Panc1 (cell line): ENCODE measurements at regions not wholly inside any gene's neighbourhood (a gene's known extent, or its start where the extent isn't known, plus 50 kb on each side); places are given as distances from the start of the nearest gene placed in this dataset.

ENCODE experiments used
- ATAC-seq: fragments of 200-7000 bp; cut with Tn5 transposase; 2 replicates; pipeline ENCODE4 v1.9.1; 2020; ENCODE audit warnings: mild to moderate bottlenecking, moderate library complexity
- BruUV-seq: library from RNA; stranded (reverse); fragments of 400-500 nt; replicated peaks from 2 replicates; lab custom pipeline; 2021; lab: Mats Ljungman, UMichigan
- CTCF ChIA-PET: fragments of 300-600 bp; sonication (Branson Sonifier 250); formaldehyde crosslinking; loops from one replicate; lab custom pipeline; 2022; ENCODE audit warnings: antibody characterized with exemption; lab: Charles Lee
- POLR2A ChIA-PET: fragments of 300-600 bp; sonication (Branson Sonifier 250); formaldehyde crosslinking; loops from one replicate; lab custom pipeline; 2022; ENCODE audit warnings: antibody characterized with exemption; lab: Charles Lee
- DNase-seq: peaks from one replicate; pipeline ENCODE4 v3.0.0-alpha.2; 2010; ENCODE audit warnings: low read depth, low spot score
- H3K27ac ChIP-seq: 2 replicates; pipeline ENCODE4 v1.5.1; 2011; ENCODE audit warnings: mild to moderate bottlenecking, low read length, inconsistent platforms
- H3K27me3 ChIP-seq: fragments of 200-500 bp; sonication (Bioruptor generic); 2 replicates; pipeline ENCODE4 v1.6.0; 2014; ENCODE audit warnings: low read length, inconsistent platforms; ENCODE audit not compliant: control insufficient read depth, insufficient read depth
- H3K36me3 ChIP-seq: fragments of 200-500 bp; sonication (Bioruptor generic); 2 replicates; pipeline ENCODE4 v1.5.1; 2014; ENCODE audit warnings: inconsistent platforms, mild to moderate bottlenecking, low read length, moderate library complexity; ENCODE audit not compliant: control insufficient read depth, insufficient read depth
- H3K4me1 ChIP-seq: 2 replicates; pipeline ENCODE4 v1.5.1; 2011; ENCODE audit warnings: inconsistent platforms, mild to moderate bottlenecking, low read length, moderate library complexity; ENCODE audit not compliant: control insufficient read depth, insufficient read depth
- H3K4me3 ChIP-seq, 2 experiments: 2 replicates each; pipeline ENCODE4 v1.5.1; 2011 to 2012; ENCODE audit warnings: low read depth in 2 of 2, low read length in 2 of 2, mild to moderate bottlenecking in 2 of 2, inconsistent platforms in 1 of 2, moderate library complexity in 1 of 2
- H3K9me3 ChIP-seq: fragments of 200-500 bp; sonication (Bioruptor generic); 2 replicates; pipeline ENCODE4 v1.5.1; 2014; ENCODE audit warnings: low read depth, mild to moderate bottlenecking, inconsistent platforms, low read length, moderate library complexity; ENCODE audit not compliant: control insufficient read depth, insufficient read depth
- CTCF ChIP-seq: fragments of 450-650 bp; IDR thresholded peaks from 2 replicates; pipeline ENCODE4 v1.5.1; 2017; ENCODE audit warnings: mild to moderate bottlenecking
- POLR2AphosphoS5 ChIP-seq: IDR thresholded peaks from 2 replicates; pipeline ENCODE4 v1.6.1; 2012; ENCODE audit warnings: mild to moderate bottlenecking, low read depth, low read length, moderate library complexity
- REST ChIP-seq, 2 experiments: IDR thresholded peaks; 2 replicates each; pipeline ENCODE4 v1.6.1; 2011 to 2012; ENCODE audit warnings: low read depth in 2 of 2, control low read depth in 1 of 2, low read length in 1 of 2, mild to moderate bottlenecking in 1 of 2, moderate library complexity in 1 of 2; ENCODE audit not compliant: insufficient read depth in 1 of 2
- SIN3A ChIP-seq: IDR thresholded peaks from 2 replicates; pipeline ENCODE4 v1.6.1; 2012; ENCODE audit warnings: low read depth, mild to moderate bottlenecking, low read length, moderate library complexity, borderline replicate concordance; ENCODE audit not compliant: insufficient read depth
- TCF7L2 ChIP-seq: IDR thresholded peaks from 2 replicates; pipeline ENCODE4 v1.6.1; 2011; ENCODE audit warnings: mild to moderate bottlenecking, low read depth, low read length, inconsistent platforms
- in situ Hi-C: cut with HindIII; loops from 2 replicates; pipeline ENCODE4 v1.10.0; 2016; ENCODE audit warnings: low sequenced_read_pairs, low pct_unique_long_range_greater_than_20kb
- intact Hi-C: fragments of 100-400 bp; cut with micrococcal nuclease; formaldehyde crosslinking; loops from one replicate; pipeline ENCODE4 v1.10.0; 2022; ENCODE audit not compliant: unreplicated experiment

- ChIA-PET CTCF (no interaction called here), POLR2A (no interaction called here)
- Histone ChIP-seq H3K36me3 (no peaks in the 10 kb centered on the region), H3K4me3 (no peak overlapping the region), H3K4me1 (no peaks in the 10 kb centered on the region), H3K9me3 (no peaks in the 10 kb centered on the region), H3K27me3 (peaks cover 3% of the 10 kb centered on the region), H3K27ac (no peak overlapping the region)
- TF ChIP-seq TCF7L2, result no peak
- TF ChIP-seq CTCF, result no peak
- no peak for TF ChIP-seq REST (IDR thresholded peaks at IDR 0.05; ENCODE audit: insufficient read depth in 1 of 2, low read depth in 2 of 2, low read length in 1 of 2)
- no peak for TF ChIP-seq SIN3A
- TF ChIP-seq POLR2AphosphoS5, result no peak
- in situ Hi-C loops (no loop called here), intact Hi-C loops (no loop called here)
- no TSS peak for BruUV-seq
- DNase-seq (no peak), ATAC-seq (no peak)
These were observed 160.4 kb upstream of the SPACA1 start for GRCh38 chr6:87887266-87887665.

DNA sequence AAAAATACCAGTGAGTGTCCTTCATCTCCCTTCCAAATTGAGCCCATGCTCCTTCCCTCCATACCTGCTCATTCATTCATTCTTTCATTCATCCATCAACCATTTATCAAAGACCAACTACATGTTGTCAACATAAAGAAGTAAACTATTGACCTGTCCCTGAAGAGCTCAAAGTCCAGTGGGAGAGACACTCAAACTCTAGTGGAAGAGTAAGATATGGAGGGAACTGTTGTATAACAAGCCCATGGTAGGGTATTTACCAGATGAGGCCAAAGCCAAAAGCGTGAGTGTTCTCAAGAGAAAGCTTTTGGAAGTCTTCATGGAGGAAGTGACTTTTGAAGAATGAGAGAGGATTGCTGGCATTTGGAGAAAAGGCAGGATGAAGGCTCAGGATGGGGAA, 163.4 kb upstream of the SPACA1 start:
- intact Hi-C loops (no loop called here), in situ Hi-C loops (no loop called here)
- Histone ChIP-seq H3K27me3 (peaks cover 3% of the 10 kb centered on the region), H3K27ac (no peak overlapping the region), H3K36me3 (no peaks in the 10 kb centered on the region), H3K9me3 (no peaks in the 10 kb centered on the region), H3K4me3 (no peak overlapping the region), H3K4me1 (no peaks in the 10 kb centered on the region)
- DNase-seq (no peak), ATAC-seq (no peak)
- CTCF ChIA-PET, result no interaction called here
- TF ChIP-seq SIN3A (no peak), REST (IDR thresholded peaks at IDR 0.05; ENCODE audit: insufficient read depth in 1 of 2, low read depth in 2 of 2, low read length in 1 of 2) (no peak), POLR2AphosphoS5 (no peak), TCF7L2 (no peak), CTCF (no peak)
- POLR2A ChIA-PET, result no interaction called here
- BruUV-seq, result no TSS peak
